HG03045 (cell line): ENCODE measurements at regions not wholly inside any gene's neighbourhood (a gene's known extent, or its start where the extent isn't known, plus 50 kb on each side); places are given as distances from the start of the nearest gene placed in this dataset.

Experiments
- ATAC-seq: cut with Tn5 transposase; IDR thresholded peaks from one replicate; pipeline ENCODE4 v1.9.1; 2021; ENCODE audit warnings: mild to moderate bottlenecking, moderate library complexity; ENCODE audit not compliant: unreplicated experiment

DNA sequence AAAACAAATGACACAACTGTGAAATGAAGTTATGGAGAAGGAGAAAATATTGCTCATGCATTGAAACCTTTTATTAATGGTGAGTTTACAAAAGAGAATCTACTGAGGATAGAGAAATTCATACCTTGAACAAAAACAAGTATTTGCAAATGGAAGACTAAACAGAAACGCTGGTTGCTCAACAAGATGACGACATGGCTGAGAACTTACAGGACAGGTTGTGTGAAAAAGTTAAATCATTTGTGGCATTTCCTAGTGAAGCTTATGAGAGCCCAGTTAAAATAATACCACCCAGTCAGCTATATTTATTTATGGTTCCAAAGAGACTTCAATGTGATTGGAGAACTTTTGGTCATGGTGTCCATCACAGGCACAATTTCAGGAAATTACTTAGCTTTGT, 148.6 kb upstream of the PKDCC start:
- ATAC-seq, result no peak

DNA sequence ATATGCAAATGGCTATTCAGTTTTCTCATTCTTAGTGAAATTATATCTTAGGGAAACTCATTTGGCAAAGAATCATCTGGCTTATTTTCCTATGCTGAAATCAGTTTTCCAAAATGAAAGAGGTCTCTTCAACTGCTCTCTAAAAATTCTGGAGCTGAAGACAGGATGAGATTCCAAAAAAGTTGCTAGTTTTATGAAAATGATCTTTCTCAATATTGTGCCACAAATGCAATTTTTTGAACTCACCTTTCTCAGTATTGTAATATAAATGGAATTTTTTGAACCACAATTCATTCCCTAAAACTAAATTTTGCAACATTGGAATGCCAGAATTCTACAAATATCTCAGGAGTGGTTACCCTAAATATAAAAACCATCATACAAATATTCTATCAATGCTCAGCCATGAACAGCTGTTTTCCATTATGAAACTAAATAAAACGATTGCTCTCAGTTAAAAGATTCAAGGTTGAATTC, 147.7 kb upstream of the PKDCC start:
- no peak for ATAC-seq

DNA sequence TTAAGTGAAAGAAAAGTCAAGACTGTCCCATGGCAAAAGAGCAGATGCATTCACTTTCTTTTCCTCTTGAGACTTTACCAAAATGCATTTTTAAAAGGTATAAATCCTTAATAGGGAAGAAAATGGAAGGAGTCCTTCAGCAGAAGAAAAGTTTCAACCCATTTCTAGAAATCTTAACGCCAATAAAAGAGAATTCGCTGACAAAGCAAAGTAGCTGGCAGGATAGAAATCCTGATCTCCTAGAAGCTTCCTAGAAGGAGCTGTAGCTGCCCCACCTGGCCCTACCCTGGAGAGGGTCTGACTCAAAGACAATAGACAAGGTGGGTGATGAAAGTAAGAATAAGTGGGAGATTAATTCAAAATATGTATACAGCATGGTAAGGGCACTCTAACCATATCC, 144.9 kb upstream of the PKDCC start:
- no peak for ATAC-seq

DNA sequence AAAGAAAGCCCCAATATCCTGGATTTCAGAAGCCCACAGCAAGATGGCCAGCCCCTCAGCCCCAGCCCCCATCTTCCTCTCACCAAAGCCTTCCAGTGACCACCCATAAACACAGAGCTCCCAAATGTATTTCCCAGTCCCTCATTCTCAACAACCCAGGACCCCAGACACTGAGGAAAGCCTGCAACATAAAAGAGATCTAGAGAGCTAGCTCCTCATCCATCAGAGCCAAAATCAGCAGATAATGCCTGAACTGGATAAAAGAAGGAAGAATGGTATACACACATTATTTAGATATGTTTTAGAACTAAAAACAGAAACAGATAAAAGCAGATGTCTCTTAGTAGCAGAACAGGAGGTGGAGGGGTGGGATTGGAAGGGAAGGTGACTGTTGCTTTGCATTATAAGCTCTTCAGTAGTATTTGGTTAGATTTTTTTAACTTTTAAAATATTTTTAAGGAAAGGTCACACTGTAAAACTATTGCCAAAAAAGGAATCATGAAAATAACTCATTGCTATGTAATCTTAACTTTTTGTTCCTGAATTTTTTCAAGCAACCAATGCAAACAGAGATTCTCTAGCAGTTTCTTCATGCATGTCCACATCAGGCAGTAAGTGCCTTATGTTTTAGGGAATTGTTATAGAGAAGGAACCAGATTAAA, 144.2 kb upstream of the PKDCC start:
- ATAC-seq, result no peak

DNA sequence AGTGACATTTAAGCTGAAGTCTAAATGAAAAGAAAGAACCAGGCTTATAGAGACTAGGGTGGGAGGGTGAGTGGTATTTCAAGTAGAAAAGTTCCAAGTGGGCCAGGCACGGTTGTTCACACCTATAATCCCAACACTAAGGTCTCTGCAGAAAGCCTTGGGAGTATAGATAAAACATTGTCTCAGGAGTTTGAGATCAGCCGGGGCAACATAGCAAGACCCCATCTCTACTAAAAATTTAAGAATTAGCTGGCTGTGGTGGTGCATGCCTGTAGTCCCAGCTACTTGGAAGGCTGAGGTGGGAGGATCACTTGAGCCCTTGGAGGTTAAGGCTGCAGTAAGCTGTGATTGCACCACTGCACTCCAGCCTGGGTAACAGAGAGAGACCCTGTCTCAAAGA, 143.4 kb upstream of the PKDCC start:
- ATAC-seq, result no peak

DNA sequence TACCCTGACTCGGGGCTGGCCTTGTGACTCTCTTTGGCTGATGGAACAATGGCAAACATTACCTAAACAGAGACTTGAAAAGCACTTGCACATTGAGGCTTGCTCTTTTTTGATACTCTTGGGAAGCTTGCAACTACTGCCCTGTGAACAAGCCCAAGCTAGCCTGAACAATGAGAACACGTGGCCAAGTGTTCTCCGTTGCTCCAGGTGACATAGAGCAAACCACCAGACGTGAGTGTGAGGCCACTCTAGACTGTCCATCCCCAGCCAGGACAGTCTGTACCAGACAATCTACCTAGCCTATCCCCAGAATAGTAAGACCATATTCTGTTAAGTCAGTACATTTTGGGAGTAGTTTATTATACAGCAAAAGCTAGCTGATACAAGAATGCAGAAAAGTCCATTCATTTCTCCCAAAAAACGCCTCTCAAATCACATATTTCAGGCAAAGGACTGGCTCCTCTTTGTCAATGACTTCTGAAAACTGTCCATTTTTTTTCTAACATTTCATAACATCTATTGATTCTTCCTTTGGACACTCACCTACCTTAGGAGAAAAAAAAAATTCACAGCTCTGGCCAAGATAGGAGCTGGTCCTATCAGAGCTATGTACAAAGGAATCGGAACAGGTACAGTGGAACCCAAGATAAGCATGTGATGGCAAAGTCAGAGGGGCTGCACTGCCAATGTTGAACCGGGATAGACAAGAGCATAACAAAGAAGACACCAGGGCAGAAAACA, 142.1 kb upstream of the PKDCC start:
- ATAC-seq, result no peak

DNA sequence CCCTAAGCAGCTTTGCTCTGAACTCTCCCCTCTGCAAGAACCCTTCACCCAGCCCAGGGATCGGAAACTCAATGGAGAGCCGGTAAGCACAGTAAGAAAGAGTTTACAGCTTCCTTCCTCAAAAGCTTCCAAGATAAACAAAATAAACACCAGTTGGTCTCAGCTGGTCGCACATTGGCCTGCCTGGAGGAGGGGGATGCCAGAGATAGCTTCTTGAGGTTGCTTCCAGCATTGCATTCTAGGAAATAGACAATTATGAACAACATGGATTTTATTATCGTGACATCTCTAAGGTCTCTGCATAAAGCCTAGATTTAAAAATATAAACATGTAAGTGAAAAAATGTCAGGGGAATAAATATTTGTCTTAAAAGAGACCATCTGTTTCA, 141.5 kb upstream of the PKDCC start:
- ATAC-seq, result no peak

DNA sequence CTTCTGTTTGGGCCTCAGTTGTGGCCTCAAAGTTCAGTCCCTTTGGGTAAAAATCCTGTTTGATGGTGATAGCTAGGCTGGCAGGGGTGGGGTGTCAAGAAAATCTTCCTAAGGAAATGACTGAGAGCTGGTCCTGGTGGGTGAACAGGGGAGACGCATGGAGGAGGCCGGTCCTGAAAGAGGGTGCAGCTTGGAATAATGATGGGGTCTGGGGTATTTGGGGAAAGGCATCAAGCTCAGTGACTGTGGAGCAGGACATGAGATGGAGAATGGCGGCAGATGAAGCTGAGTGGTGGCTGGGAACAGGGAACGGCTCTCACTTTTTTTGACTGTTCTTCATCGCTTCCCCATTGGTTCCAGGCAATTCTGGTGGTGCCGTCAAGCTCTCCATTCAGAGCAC, 140.7 kb upstream of the PKDCC start:
- no peak for ATAC-seq

DNA sequence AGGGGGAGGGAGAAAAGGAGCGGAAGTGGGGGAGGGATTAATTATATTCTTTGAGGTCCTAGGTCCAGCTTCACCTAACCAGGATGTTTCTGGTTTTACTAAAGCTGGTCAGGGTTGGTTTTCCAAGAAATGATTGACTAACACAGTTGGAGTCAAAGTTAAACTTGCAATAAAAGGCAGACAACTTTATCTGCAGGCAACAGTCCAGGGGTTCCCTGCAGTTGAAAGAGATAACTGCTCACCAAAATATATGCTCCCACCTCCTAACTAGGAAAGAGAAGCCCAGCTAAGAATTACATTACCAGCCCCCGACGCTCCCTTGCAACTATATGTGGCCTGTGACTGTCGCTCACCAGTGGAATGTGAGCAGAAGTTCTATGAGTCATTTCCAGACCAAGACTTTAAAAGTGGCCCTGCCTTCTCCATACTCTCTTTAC, 140.0 kb upstream of the PKDCC start:
- ATAC-seq, result no peak

DNA sequence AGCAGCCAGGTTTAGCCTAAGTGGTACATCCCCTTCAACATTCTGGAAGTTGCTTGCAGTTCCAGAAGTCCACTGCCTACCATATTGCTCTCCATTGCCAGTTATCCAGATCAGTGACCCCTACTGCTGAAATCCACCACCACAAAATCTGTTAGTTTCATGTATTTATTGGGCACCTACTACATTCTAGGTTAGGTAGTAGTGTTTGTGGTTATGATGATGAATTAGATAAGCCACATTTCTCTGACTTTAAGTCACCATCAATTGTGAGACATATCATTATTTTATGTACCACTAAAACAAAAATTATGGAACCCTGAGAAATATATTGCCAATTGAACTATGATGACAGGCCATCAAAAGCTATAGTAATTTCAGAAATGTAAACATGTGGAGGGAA, 139.5 kb upstream of the PKDCC start:
- no peak for ATAC-seq

DNA sequence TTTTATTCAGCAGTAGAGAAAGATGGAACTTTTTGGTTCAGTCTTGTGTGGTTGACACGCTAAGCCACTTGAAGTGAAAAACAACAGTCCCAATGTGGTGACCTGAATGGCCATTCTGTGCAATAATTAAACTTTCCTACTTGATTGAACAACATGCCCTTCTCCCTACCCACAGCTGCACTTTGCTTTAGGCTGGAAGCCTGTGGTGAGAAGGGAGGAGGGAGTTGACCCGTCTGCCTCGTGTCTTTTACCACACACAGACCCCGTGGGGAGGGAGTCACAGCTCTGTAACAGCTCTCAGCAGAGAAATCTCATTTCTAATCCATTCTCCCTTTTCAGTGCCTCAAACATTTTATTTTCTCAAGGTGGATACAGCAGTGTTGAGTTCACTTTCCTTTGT, 138.2 kb upstream of the PKDCC start:
- no peak for ATAC-seq

DNA sequence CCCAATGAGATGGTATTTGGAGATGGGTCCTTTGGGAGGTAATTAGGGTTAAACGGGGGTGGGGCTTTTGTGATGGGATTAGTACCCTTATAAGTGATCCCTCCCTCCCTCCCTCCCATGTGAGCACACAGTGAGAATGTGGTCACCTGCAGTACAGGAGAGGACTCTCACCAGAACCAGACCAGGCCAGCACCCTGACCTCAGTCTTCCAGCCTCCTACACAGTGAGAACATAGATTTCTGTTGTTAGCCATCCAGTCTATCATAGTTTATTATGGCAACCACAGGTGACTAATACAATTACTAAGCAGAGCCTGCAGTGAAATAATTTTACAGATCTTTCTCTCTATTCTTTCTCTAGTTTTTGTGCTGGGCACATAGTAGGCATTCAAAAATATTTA, 137.7 kb upstream of the PKDCC start:
- ATAC-seq, result no peak

DNA sequence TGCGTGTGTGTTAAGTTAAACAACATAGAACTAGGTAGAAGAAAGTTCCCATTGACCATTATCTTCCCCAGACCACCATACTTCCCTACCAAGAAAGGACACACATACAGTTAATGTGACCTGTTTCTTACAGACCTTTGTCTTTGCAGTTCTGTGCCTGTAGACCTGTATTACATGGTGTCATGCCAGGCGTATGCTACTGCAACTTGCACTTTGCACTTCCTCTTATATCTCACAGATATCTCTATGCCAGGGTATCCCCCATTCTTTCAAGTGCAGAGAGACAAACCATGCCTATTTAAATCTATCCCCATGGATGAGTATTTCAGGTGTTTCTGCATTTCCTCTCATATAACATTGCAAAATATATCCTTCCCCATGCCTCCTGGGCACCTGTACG, 136.8 kb upstream of the PKDCC start:
- ATAC-seq, result no peak

DNA sequence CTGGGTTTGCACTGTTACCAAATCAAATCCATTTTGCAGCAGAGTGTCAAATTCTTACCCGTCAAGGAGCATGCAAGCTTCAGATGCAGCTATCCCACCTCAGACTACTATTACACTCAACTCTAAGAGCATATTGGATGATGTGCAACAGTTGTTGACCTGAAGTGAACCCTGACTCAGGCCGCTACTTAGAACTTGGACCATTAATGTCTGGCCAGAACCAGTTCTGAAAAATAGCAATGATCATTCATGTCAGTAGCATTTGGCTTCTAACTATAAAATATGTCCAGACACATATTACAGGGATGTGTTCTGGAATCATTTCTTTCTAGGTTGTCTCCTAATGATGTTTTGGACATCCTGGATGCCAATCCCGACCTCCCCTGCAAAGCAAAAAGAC, 135.5 kb upstream of the PKDCC start:
- ATAC-seq, result no peak

DNA sequence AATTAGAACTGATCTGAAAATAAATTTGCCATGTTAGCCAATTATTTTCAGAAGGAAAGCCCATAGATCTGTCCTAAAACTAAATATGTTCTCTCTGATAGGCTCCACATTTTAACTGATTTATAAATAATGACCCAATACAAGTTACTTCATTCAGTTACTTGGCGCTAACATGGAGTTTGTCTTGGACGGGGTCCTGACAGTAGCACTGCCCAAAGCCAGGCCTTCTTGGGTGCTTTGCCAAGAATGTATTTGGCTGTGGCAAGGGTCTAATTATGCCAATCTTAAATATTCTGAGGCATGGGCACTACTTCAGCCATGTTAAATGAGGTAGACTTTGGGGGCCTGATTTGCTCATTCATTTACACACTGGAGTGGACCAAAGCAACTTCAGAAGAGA, 135.0 kb upstream of the PKDCC start:
- no peak for ATAC-seq

DNA sequence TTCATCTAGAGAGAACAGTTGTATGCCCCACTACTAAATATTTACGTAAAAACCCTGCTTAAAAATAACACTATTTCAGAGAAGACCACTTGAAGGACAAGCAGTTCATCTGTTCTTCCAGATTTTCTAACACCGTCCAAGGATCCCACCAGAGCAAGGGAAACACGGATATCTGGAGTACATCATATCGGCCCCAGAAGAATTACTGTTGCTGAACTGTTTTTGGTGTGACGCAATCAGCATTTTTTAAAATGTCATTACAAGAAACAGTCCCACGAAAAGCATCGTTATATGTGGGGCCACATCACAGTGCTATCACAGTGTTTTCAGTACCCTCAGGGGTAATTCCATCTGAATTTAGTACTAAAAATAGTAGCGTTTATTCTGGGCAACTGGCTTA, 134.5 kb upstream of the PKDCC start:
- no peak for ATAC-seq

DNA sequence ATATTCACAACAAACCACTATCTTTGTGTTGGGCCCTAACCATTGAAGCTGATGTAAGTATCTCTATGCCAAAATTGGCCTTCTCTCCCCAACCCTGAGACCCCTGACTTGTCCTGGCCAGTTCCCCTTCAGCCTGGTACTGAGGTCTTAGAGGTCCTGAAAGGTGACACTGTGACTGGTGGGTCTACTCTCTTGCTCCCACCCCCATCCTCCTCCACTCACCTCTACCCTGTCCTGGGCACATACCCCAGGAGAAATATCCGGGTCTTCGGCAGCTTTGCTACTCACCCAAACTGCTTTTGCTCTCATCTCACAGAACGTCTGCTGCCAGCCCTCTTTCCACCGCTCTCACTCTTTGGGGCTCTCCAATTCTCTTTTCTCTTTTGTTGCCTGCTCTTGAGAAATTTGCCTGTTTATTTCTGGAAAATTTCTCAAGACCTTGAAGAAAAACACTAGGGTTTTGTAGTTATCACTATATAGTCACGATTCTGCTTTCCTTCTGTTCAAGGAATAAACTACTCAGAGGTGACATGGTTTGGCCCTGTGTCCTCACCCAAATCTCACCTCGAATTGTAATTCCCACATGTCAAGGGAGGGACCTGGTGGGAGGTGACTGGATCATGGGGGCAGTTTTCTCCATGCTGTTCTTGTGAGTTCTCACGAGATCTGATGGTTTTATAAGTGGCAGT, 133.8 kb upstream of the PKDCC start:
- ATAC-seq, result no peak

DNA sequence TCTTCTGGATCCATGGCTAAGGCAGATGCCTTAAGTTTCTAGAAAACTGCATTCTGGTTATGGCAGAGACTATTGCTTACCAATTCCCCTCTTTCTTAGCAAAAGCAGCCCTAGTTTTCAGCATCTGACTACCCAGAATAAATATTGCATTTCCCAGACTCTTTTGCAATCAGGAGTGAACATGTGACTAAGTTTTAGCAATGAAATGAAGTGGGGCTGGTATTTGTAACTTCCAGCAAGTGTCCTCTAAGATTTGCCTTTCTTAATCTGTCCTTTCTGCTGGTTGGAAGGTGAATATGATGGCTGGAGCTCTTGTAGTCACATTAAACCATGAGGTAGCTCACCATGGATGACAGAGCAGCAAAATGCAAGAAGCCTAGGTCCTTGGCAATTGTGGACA, 132.9 kb upstream of the PKDCC start:
- no peak for ATAC-seq

DNA sequence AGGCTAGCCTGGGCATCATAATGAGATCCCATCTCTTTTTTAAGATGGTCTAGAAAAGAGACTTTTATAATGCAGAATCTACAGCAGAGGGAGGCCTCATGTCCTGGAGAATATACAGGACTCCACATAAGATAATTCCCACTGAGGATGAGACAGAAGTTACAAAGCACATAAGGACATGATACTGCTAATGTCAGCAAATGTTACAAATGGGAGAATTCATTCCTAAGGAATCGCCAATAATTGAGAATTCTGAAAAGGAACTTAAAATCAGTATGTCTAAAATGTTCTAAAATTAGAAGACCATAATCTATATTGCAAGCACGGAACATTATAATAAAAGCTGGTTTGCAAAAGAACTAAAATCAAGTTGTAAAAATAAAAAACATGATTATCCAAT, 131.6 kb upstream of the PKDCC start:
- ATAC-seq, result no peak

DNA sequence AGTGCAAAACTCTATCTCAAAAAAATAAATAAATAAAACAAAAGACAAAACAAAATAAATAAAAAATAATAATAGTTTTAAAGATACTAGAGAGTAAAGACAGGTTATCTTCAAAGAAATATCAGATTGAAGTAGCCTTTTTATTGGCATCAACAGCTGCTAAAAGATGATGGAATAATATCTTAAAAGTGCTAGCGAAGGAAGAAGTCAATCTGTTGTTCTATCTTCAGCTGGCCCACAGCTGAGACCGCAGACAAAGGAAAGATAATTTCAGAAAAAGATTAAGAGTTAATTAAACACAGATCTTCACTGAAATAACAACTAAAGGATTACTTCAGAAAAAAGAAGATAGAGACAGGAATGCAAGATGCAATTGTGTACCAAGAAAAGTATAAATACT, 130.2 kb upstream of the PKDCC start:
- no peak for ATAC-seq

DNA sequence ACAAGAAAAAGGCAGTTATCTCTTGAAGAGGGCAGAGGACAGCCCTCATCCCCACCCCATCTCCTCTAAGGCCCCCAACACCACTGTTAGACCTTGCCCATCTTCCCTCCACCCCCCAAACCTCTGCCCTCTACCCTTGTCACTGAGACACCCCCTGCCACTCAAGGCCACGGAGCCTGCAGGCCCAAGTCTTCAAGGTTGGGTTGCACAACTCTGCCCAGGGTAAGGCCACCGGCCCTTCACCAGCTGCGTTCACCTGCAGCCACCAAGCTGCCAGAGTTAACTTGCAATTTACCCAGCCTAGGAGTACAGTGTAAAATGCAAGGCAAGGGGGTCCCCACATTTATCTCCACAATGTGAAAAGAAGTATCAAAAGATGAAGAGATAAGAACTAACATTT, 128.7 kb upstream of the PKDCC start:
- ATAC-seq, result no peak

DNA sequence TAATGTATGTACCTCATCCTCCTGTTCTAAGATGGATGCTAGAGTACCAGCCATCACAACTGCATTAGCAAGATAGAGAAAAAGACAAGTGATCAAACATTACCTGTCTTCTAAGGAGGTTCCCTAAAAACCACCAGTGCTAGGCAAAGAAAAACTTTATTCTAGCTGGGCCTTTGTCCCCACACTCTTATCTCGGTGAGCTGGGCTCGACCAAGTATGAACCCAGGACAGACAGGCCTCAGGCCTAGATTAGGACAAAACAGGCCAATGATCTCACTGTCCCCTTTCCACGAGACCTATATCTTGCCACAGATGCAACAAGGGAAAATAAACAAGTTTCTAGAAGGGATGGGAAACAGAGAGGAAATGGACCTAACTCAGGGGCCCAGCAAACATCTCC, 127.6 kb upstream of the PKDCC start:
- ATAC-seq, result no peak
